Mammary epithelial cell (primary cell): ENCODE measurements at regions not wholly inside any gene's neighbourhood (a gene's known extent, or its start where the extent isn't known, plus 50 kb on each side); places are given as distances from the start of the nearest gene placed in this dataset.

Experiments used
- CTCF ChIP-seq, 2 donors: IDR thresholded peaks in 1 of 2; conservative IDR thresholded peaks in 1 of 2; 2 replicates each; pipeline ENCODE4 v1.5.1; 2011 to 2012; ENCODE audit warnings: inconsistent platforms in 2 of 2, low read length in 2 of 2, mild to moderate bottlenecking in 2 of 2, control low read depth in 1 of 2, low read depth in 1 of 2; ENCODE audit not compliant: insufficient read depth in 1 of 2; ENCODE audit errors: extremely low read depth in 1 of 2
- EZH2 ChIP-seq: IDR thresholded peaks from 2 replicates; pipeline ENCODE4 v1.6.1; 2012; ENCODE audit warnings: low read length, inconsistent platforms, borderline replicate concordance

GRCh38 chr2:198883604-198884003, 574.1 kb downstream of the SATB2 start:
- TF ChIP-seq EZH2 (no peak), CTCF (conservative IDR thresholded peaks at IDR 0.05 in 1 of 2, IDR thresholded peaks at IDR 0.05 in 1 of 2; ENCODE audit: extremely low read depth in 1 of 2, insufficient read depth in 1 of 2, low read depth in 1 of 2, low read length in 2 of 2) (no peak)
